HG03342 (cell line): ENCODE measurements at regions not wholly inside any gene's neighbourhood (a gene's known extent, or its start where the extent isn't known, plus 50 kb on each side); places are given as distances from the start of the nearest gene placed in this dataset.
"Not testable (repeated sequence)": the region's sequence is repeated elsewhere in the genome, so short reads cannot be mapped to it uniquely, and the experiment has no call there.

Experiments
- ATAC-seq: cut with Tn5 transposase; IDR thresholded peaks from one replicate; pipeline ENCODE4 v1.9.1; 2021; ENCODE audit warnings: mild to moderate bottlenecking, moderate library complexity; ENCODE audit not compliant: unreplicated experiment

GRCh38 chr11:26839911-26840698 is 118.2 kb upstream of the SLC5A12 start:
- no peak for ATAC-seq

- ATAC-seq = no peak
Measured at GRCh38 chr11:26841818-26842473, 120.1 kb upstream of the SLC5A12 start.

GRCh38 chr11:26842478-26843282 is 120.8 kb upstream of the SLC5A12 start:
- ATAC-seq = no peak

GRCh38 chr11:26843539-26843938 is 121.7 kb upstream of the SLC5A12 start:
- ATAC-seq = no peak

- no peak for ATAC-seq
Measured at GRCh38 chr11:26844963-26845362, 123.1 kb upstream of the SLC5A12 start.

- no peak for ATAC-seq
Measured at GRCh38 chr11:26846227-26846626, 124.4 kb upstream of the SLC5A12 start.

GRCh38 chr11:26847459-26847858 is 125.6 kb upstream of the SLC5A12 start:
- no peak for ATAC-seq

GRCh38 chr11:26847977-26848376 is 126.1 kb upstream of the SLC5A12 start:
- ATAC-seq = no peak

GRCh38 chr11:26849036-26849435 is 127.2 kb upstream of the SLC5A12 start:
- ATAC-seq = no peak

- ATAC-seq = no peak
Measured at GRCh38 chr11:26851291-26851690, 129.4 kb upstream of the SLC5A12 start.

GRCh38 chr11:26851696-26852095 is 129.8 kb upstream of the SLC5A12 start:
- no peak for ATAC-seq

- no peak for ATAC-seq
Measured at GRCh38 chr11:26858098-26858497, 135.8 kb upstream of the FIBIN start.

- ATAC-seq = no peak
Measured at GRCh38 chr11:26859416-26859815, 134.5 kb upstream of the FIBIN start.

GRCh38 chr11:26860091-26860780 is 133.7 kb upstream of the FIBIN start:
- ATAC-seq = no peak

- no peak for ATAC-seq
Measured at GRCh38 chr11:26860895-26861294, 133.0 kb upstream of the FIBIN start.

- no peak for ATAC-seq
Measured at GRCh38 chr11:26862801-26863200, 131.1 kb upstream of the FIBIN start.

- ATAC-seq = no peak
Measured at GRCh38 chr11:26865703-26866102, 128.2 kb upstream of the FIBIN start.

GRCh38 chr11:26867286-26867685 is 126.6 kb upstream of the FIBIN start:
- ATAC-seq = no peak

GRCh38 chr11:26878959-26879581 is 114.8 kb upstream of the FIBIN start:
- ATAC-seq = no peak

- not testable (repeated sequence) for ATAC-seq
Measured at GRCh38 chr11:26882363-26882880, 111.5 kb upstream of the FIBIN start.
